Loucy (cell line): ENCODE measurements at regions not wholly inside any gene's neighbourhood (a gene's known extent, or its start where the extent isn't known, plus 50 kb on each side); places are given as distances from the start of the nearest gene placed in this dataset.

Experiments
- H2AFZ ChIP-seq: fragments of 200-600 bp; sonication (generic); 2 replicates; pipeline ENCODE4 v1.6.0; 2016; ENCODE audit warnings: antibody characterized with exemption, mild to moderate bottlenecking, low read length, moderate library complexity
- H3F3A ChIP-seq: fragments of 200-600 bp; 2 replicates; pipeline ENCODE4 v1.6.0; 2016; ENCODE audit warnings: antibody characterized with exemption, low read depth, mild to moderate bottlenecking
- H3K27me3 ChIP-seq: fragments of 200-600 bp; sonication (generic); 2 replicates; pipeline ENCODE4 v1.6.1; 2014; ENCODE audit warnings: low read length, mild to moderate bottlenecking; ENCODE audit not compliant: insufficient read depth, poor library complexity, severe bottlenecking
- H3K36me3 ChIP-seq: fragments of 200-600 bp; sonication (generic); 2 replicates; pipeline ENCODE4 v1.6.1; 2016; ENCODE audit warnings: low read length; ENCODE audit not compliant: insufficient read depth
- H3K4me1 ChIP-seq: fragments of 200-600 bp; sonication (generic); 2 replicates; pipeline ENCODE4 v1.5.1; 2014; ENCODE audit warnings: low read length, mild to moderate bottlenecking; ENCODE audit not compliant: insufficient read depth, poor library complexity, severe bottlenecking
- H3K4me2 ChIP-seq: fragments of 200-600 bp; sonication (generic); 2 replicates; pipeline ENCODE4 v1.6.0; 2014; ENCODE audit warnings: antibody characterized with exemption, low read length, low read depth, mild to moderate bottlenecking; ENCODE audit not compliant: poor library complexity, severe bottlenecking
- H3K4me3 ChIP-seq: fragments of 200-600 bp; sonication (generic); 2 replicates; pipeline ENCODE4 v1.5.1; 2014; ENCODE audit warnings: low read length, mild to moderate bottlenecking, mixed read lengths; ENCODE audit not compliant: poor library complexity, severe bottlenecking
- H3K79me2 ChIP-seq: fragments of 200-600 bp; sonication (generic); 2 replicates; pipeline ENCODE4 v1.6.1; 2014; ENCODE audit warnings: low read length; ENCODE audit not compliant: insufficient read depth
- H3K9ac ChIP-seq: fragments of 200-600 bp; sonication (generic); 2 replicates; pipeline ENCODE4 v1.6.0; 2014; ENCODE audit warnings: mild to moderate bottlenecking, low read depth, low read length, moderate library complexity; ENCODE audit not compliant: poor library complexity, severe bottlenecking
- H3K9me2 ChIP-seq: fragments of 200-600 bp; sonication (generic); replicated peaks from 2 replicates; pipeline ENCODE4 v1.6.1; 2016; ENCODE audit warnings: low read depth, low read length, mixed read lengths
- H3K9me3 ChIP-seq: fragments of 200-600 bp; sonication (generic); 2 replicates; pipeline ENCODE4 v1.6.1; 2014; ENCODE audit warnings: mild to moderate bottlenecking, antibody characterized with exemption, low read length, low read depth; ENCODE audit not compliant: insufficient read depth
- H4K20me1 ChIP-seq: fragments of 200-600 bp; sonication (generic); 2 replicates; pipeline ENCODE4 v1.6.0; 2014; ENCODE audit warnings: antibody characterized with exemption, low read length, mild to moderate bottlenecking; ENCODE audit not compliant: insufficient read depth, poor library complexity, severe bottlenecking
- CTCF ChIP-seq: fragments of 200-600 bp; sonication (generic); conservative IDR thresholded peaks from 2 replicates; pipeline ENCODE4 v1.5.1; 2014; ENCODE audit warnings: mild to moderate bottlenecking, antibody characterized with exemption, low read length
- EZH2phosphoT487 ChIP-seq: fragments of 200-600 bp; IDR thresholded peaks from 2 replicates; pipeline ENCODE4 v1.6.1; 2018; ENCODE audit warnings: antibody characterized with exemption, mild to moderate bottlenecking, moderate library complexity, borderline replicate concordance

- Histone ChIP-seq H3K9me3 (no peaks in the 10 kb centered on the region), H3K4me2 (no peak overlapping the region), H3F3A (no peaks in the 10 kb centered on the region), H3K9me2 (no peaks in the 10 kb centered on the region), H2AFZ (no peak overlapping the region), H4K20me1 (no peaks in the 10 kb centered on the region), H3K79me2 (no peaks in the 10 kb centered on the region), H3K9ac (no peak overlapping the region), H3K4me1 (no peaks in the 10 kb centered on the region), H3K27me3 (no peaks in the 10 kb centered on the region), H3K36me3 (no peaks in the 10 kb centered on the region), H3K4me3 (no peak overlapping the region)
- TF ChIP-seq CTCF, result no peak
Measured at GRCh38 chr13:67341406-67341805, 111.3 kb upstream of the PCDH9 start.

- no peak overlapping the region for H3K4me3 ChIP-seq
- no peaks in the 10 kb centered on the region for H3K9me2 ChIP-seq
- no peaks in the 10 kb centered on the region for H3K27me3 ChIP-seq
- no peaks in the 10 kb centered on the region for H4K20me1 ChIP-seq
- no peak for TF ChIP-seq CTCF
- no peak for TF ChIP-seq EZH2phosphoT487
- no peaks in the 10 kb centered on the region for H3K4me1 ChIP-seq
- H3K9ac ChIP-seq, result no peak overlapping the region
- no peak overlapping the region for H3K4me2 ChIP-seq
- no peaks in the 10 kb centered on the region for H3K79me2 ChIP-seq
- H2AFZ ChIP-seq, result no peak overlapping the region
- H3K9me3 ChIP-seq, result no peaks in the 10 kb centered on the region
- no peaks in the 10 kb centered on the region for H3F3A ChIP-seq
- H3K36me3 ChIP-seq, result no peaks in the 10 kb centered on the region
Measured at GRCh38 chr13:67330149-67330548, 100.0 kb upstream of the PCDH9 start.

GRCh38 chr13:67328895-67329294 lies 98.8 kb upstream of the PCDH9 start:
- Histone ChIP-seq H3K9me3 (no peaks in the 10 kb centered on the region), H3K79me2 (no peaks in the 10 kb centered on the region), H4K20me1 (no peaks in the 10 kb centered on the region), H3K9ac (no peak overlapping the region), H3K36me3 (no peaks in the 10 kb centered on the region), H3K27me3 (no peaks in the 10 kb centered on the region), H2AFZ (no peak overlapping the region), H3K4me3 (no peak overlapping the region), H3F3A (no peaks in the 10 kb centered on the region), H3K9me2 (no peaks in the 10 kb centered on the region), H3K4me2 (no peak overlapping the region), H3K4me1 (no peaks in the 10 kb centered on the region)
- TF ChIP-seq CTCF (no peak), EZH2phosphoT487 (no peak)
